Lower leg skin (tissue), 4 donors: ENCODE measurements at regions not wholly inside any gene's neighbourhood (a gene's known extent, or its start where the extent isn't known, plus 50 kb on each side); places are given as distances from the start of the nearest gene placed in this dataset.

ENCODE experiments used
- DNase-seq, 2 donors: peaks; one replicate each; pipeline ENCODE4 v3.0.0-alpha.2; 2019; ENCODE audit warnings: low spot score in 2 of 2
- H3K4me3 ChIP-seq: fragments of 200-600 bp; sonication (generic); 2 replicates; pipeline ENCODE4 v1.5.1; 2017; ENCODE audit warnings: mild to moderate bottlenecking, low read depth; ENCODE audit not compliant: poor library complexity, severe bottlenecking
- CTCF ChIP-seq, 3 donors: fragments of 450-650 bp; IDR thresholded peaks; one replicate each; pipeline ENCODE4 v1.5.1; 2016; ENCODE audit warnings: antibody characterized with exemption in 3 of 3, mild to moderate bottlenecking in 3 of 3, moderate library complexity in 2 of 3
- POLR2A ChIP-seq, 2 donors: fragments of 450-650 bp; IDR thresholded peaks; one replicate each; pipeline ENCODE4 v1.6.1; 2016 to 2017; ENCODE audit warnings: antibody characterized with exemption in 2 of 2, mild to moderate bottlenecking in 1 of 2, moderate library complexity in 1 of 2
- WGBS, 2 donors: methylation state at CpG; one replicate each; pipeline ENCODE4 v1.1.5; 2018; 5-methylcytosine and 5-hydroxymethylcytosine counted together
- intact Hi-C: fragments of 100-400 bp; cut with DNase I; formaldehyde crosslinking; loops from one replicate; pipeline ENCODE4 v1.15.0; 2023; ENCODE audit warnings: low total_unique reads

- WGBS, 2 donors = 56 to 62% methylated on average over 3 of the region's 3 CpGs
- no peak overlapping the region for H3K4me3 ChIP-seq
- TF ChIP-seq CTCF (IDR thresholded peaks at IDR 0.05) (no peak), POLR2A (IDR thresholded peaks at IDR 0.05) (no peak)
- no peak for DNase-seq
- intact Hi-C loops = no loop called here
Observed at GRCh38 chr10:64506963-64507362, 985.8 kb downstream of the REEP3 start.

GRCh38 chr10:64507651-64508028 is 986.4 kb downstream of the REEP3 start:
- DNase-seq = no peak
- WGBS, 2 donors = 58 to 65% methylated on average over 2 of the region's 2 CpGs
- intact Hi-C loops = no loop called here
- no peak overlapping the region for H3K4me3 ChIP-seq
- TF ChIP-seq CTCF (IDR thresholded peaks at IDR 0.05) (no peak), POLR2A (IDR thresholded peaks at IDR 0.05) (no peak)

- 56 to 64% methylated on average over 2 of the region's 2 CpGs for WGBS, 2 donors
- TF ChIP-seq CTCF (IDR thresholded peaks at IDR 0.05) = no peak
- TF ChIP-seq POLR2A (IDR thresholded peaks at IDR 0.05) = no peak
- intact Hi-C loops = no loop called here
- H3K4me3 ChIP-seq = no peak overlapping the region
- DNase-seq = no peak
Observed at GRCh38 chr10:64508029-64508661, 986.9 kb downstream of the REEP3 start.

- no peak overlapping the region for H3K4me3 ChIP-seq
- WGBS, 2 donors = 32 to 53% methylated on average over 2 of the region's 2 CpGs
- intact Hi-C loops = no loop called here
- peak in 1 of 2 donors; percentile 17 for DNase-seq
- TF ChIP-seq POLR2A (IDR thresholded peaks at IDR 0.05) = no peak
- no peak for TF ChIP-seq CTCF (IDR thresholded peaks at IDR 0.05)
Observed at GRCh38 chr10:64515970-64516699, 994.9 kb downstream of the REEP3 start.

- intact Hi-C loops = no loop called here
- TF ChIP-seq CTCF (IDR thresholded peaks at IDR 0.05) (no peak), POLR2A (IDR thresholded peaks at IDR 0.05) (no peak)
- 93 to 95% methylated on average over 2 of the region's 2 CpGs for WGBS, 2 donors
- H3K4me3 ChIP-seq = no peak overlapping the region
- DNase-seq = no peak
Observed at GRCh38 chr10:64518456-64518855, 997.3 kb downstream of the REEP3 start.
